Adrenal gland (tissue), 5 donors: ENCODE measurements at regions not wholly inside any gene's neighbourhood (a gene's known extent, or its start where the extent isn't known, plus 50 kb on each side); places are given as distances from the start of the nearest gene placed in this dataset.

Experiments
- CTCF ChIP-seq, 6 experiments: fragments of 450-650 bp in 4 of 6; fragments of 200-600 bp in 2 of 6; sonication (generic) in 1 of 6; IDR thresholded peaks; 1 replicate in 5 of 6; 2 replicates in 1 of 6; pipeline versions ENCODE4 v1.5.1 to v1.8.0; 2016 to 2021; ENCODE audit warnings: antibody characterized with exemption in 6 of 6, mild to moderate bottlenecking in 2 of 6, moderate library complexity in 1 of 6
- POLR2A ChIP-seq, 2 donors: fragments of 450-650 bp; IDR thresholded peaks; one replicate each; pipeline ENCODE4 v1.6.1; 2017; ENCODE audit warnings: antibody characterized with exemption in 2 of 2, mild to moderate bottlenecking in 2 of 2, moderate library complexity in 1 of 2
- donor health status: DM: no; HTN: no; CAD: no.

DNA sequence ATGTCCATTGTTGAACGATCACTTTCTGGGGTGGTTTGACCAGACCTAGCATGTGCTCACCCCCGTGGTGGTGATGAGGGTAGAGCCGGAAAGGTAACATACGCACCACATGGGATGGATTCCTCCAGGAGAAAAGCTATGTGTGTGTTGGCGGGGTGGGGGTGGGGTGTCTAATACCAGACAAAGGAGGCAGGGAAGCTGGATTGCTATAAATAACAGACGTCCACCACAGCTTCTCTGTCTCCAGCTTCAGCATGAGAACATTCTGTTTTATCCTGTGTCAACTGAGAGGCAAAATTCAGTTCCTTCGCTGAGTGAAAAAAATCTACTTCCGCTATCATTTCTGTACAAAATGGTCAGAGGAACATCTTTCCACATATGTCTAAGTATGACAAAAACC, 151.0 kb downstream of the PCSK1 start:
- TF ChIP-seq POLR2A (IDR thresholded peaks at IDR 0.05), result no peak
- no peak for TF ChIP-seq CTCF (IDR thresholded peaks at IDR 0.05)
